SK-N-SH (cell line): ENCODE measurements at regions not wholly inside any gene's neighbourhood (a gene's known extent, or its start where the extent isn't known, plus 50 kb on each side); places are given as distances from the start of the nearest gene placed in this dataset.

Experiments used
- CTCF ChIP-seq: fragments of 200-600 bp; sonication (generic); IDR thresholded peaks from 2 replicates; pipeline ENCODE4 v1.6.1; 2017; ENCODE audit warnings: antibody characterized with exemption, mild to moderate bottlenecking, moderate library complexity
- EZH2phosphoT487 ChIP-seq: fragments of 200-600 bp; sonication (generic); IDR thresholded peaks from 2 replicates; pipeline ENCODE4 v1.6.1; 2017; ENCODE audit warnings: low read depth, mixed run types, mild to moderate bottlenecking, antibody characterized with exemption, moderate library complexity, borderline replicate concordance
- FOSL2 ChIP-seq: IDR thresholded peaks from 2 replicates; pipeline ENCODE4 v1.4.0; 2012; ENCODE audit warnings: low read depth, mild to moderate bottlenecking, moderate library complexity, borderline replicate concordance
- GABPA ChIP-seq: IDR thresholded peaks from 2 replicates; pipeline ENCODE4 v1.4.0; 2012; ENCODE audit warnings: low read depth, mild to moderate bottlenecking
- JUND ChIP-seq: IDR thresholded peaks from 2 replicates; pipeline ENCODE4 v1.4.0; 2012
- MAX ChIP-seq: IDR thresholded peaks from 2 replicates; pipeline ENCODE4 v1.4.0; 2012; ENCODE audit warnings: low read depth
- NRF1 ChIP-seq: IDR thresholded peaks from 2 replicates; pipeline ENCODE4 v1.6.1; 2012; ENCODE audit warnings: low read depth, mild to moderate bottlenecking, low read length
- POLR2AphosphoS5 ChIP-seq: IDR thresholded peaks from 2 replicates; pipeline ENCODE4 v1.6.1; 2012; ENCODE audit warnings: low read depth, low read length
- RAD21 ChIP-seq: IDR thresholded peaks from 2 replicates; pipeline ENCODE4 v1.6.1; 2012; ENCODE audit warnings: mild to moderate bottlenecking, low read length
- REST ChIP-seq: IDR thresholded peaks from 2 replicates; pipeline ENCODE4 v1.6.1; 2012; ENCODE audit warnings: mild to moderate bottlenecking, low read depth, low read length, moderate library complexity
- RFX5 ChIP-seq: IDR thresholded peaks from 2 replicates; pipeline ENCODE4 v1.6.1; 2012; ENCODE audit warnings: mild to moderate bottlenecking, improper control_type of control experiment, low read length
- TAF1 ChIP-seq: IDR thresholded peaks from 2 replicates; pipeline ENCODE4 v1.6.1; 2012; ENCODE audit warnings: low read depth, mild to moderate bottlenecking, low read length, moderate library complexity, borderline replicate concordance
- TEAD4 ChIP-seq: IDR thresholded peaks from 2 replicates; pipeline ENCODE4 v1.4.0; 2012; ENCODE audit warnings: mild to moderate bottlenecking, borderline replicate concordance; ENCODE audit not compliant: insufficient read depth
- TF ChIP-seq, protein P1 (sequence below): IDR thresholded peaks from 2 replicates; pipeline ENCODE4 v1.4.0; 2012; ENCODE audit warnings: low read depth, borderline replicate concordance

- TF ChIP-seq CTCF (peak; percentile 48), NRF1 (no peak), TEAD4 (no peak), RAD21 (peak; percentile 49), POLR2AphosphoS5 (no peak), GABPA (no peak), JUND (no peak), TAF1 (no peak), RFX5 (no peak), REST (no peak), EZH2phosphoT487 (no peak), FOSL2 (no peak), MAX (no peak)
- TF ChIP-seq, protein P1, sequence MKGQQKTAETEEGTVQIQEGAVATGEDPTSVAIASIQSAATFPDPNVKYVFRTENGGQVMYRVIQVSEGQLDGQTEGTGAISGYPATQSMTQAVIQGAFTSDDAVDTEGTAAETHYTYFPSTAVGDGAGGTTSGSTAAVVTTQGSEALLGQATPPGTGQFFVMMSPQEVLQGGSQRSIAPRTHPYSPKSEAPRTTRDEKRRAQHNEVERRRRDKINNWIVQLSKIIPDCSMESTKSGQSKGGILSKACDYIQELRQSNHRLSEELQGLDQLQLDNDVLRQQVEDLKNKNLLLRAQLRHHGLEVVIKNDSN, result no peak
Measured at GRCh38 chr6:71482742-71483141, 194.1 kb downstream of the OGFRL1 start.
